Muscle of leg (tissue), 3 donors: ENCODE measurements at regions not wholly inside any gene's neighbourhood (a gene's known extent, or its start where the extent isn't known, plus 50 kb on each side); places are given as distances from the start of the nearest gene placed in this dataset.

Experiments
- DNase-seq: peaks from one replicate; pipeline ENCODE4 v3.0.0; 2013
- H3K27ac ChIP-seq: one replicate; pipeline ENCODE4 v1.5.1; 2013; ENCODE audit warnings: mild to moderate bottlenecking, low read length, control low read depth
- H3K27me3 ChIP-seq: one replicate; pipeline ENCODE4 v1.6.1; 2013; ENCODE audit warnings: low read length; ENCODE audit not compliant: control insufficient read depth, insufficient read depth
- H3K36me3 ChIP-seq: one replicate; pipeline ENCODE4 v1.6.1; 2013; ENCODE audit warnings: low read length; ENCODE audit not compliant: control insufficient read depth, insufficient read depth
- H3K4me1 ChIP-seq: one replicate; pipeline ENCODE4 v1.6.1; 2013; ENCODE audit warnings: low read length; ENCODE audit not compliant: control insufficient read depth, insufficient read depth
- H3K4me3 ChIP-seq: one replicate; pipeline ENCODE4 v1.5.1; 2013; ENCODE audit warnings: low read length, control low read depth
- H3K9me3 ChIP-seq: replicated peaks from 2 replicates; pipeline ENCODE4 v1.6.1; 2013; ENCODE audit warnings: low read depth, low read length; ENCODE audit not compliant: control insufficient read depth
- WGBS: methylation state at CpG from one replicate; pipeline ENCODE4 v1.1.5; 2013; ENCODE audit warnings: missing lambda C conversion rate; ENCODE audit not compliant: insufficient coverage; 5-methylcytosine and 5-hydroxymethylcytosine counted together

GRCh38 chr1:218219460-218219859 is 65.6 kb upstream of the RRP15 start:
- Histone ChIP-seq H3K27ac (no peak overlapping the region), H3K27me3 (peaks cover 3% of the 10 kb centered on the region), H3K4me3 (no peak overlapping the region), H3K36me3 (no peaks in the 10 kb centered on the region), H3K4me1 (no peaks in the 10 kb centered on the region), H3K9me3 (no peaks in the 10 kb centered on the region)
- WGBS, result 20% methylated on average over 1 of the region's 2 CpGs
- DNase-seq, result no peak

- Histone ChIP-seq H3K27ac (no peak overlapping the region), H3K27me3 (no peaks in the 10 kb centered on the region), H3K36me3 (no peaks in the 10 kb centered on the region), H3K4me3 (no peak overlapping the region), H3K9me3 (no peaks in the 10 kb centered on the region), H3K4me1 (no peaks in the 10 kb centered on the region)
- no peak for DNase-seq
- no CpG with 5 or more reads among the region's 1 CpG for WGBS
These were observed 61.0 kb upstream of the RRP15 start for GRCh38 chr1:218224101-218224500.

- H3K4me3 ChIP-seq, result no peak overlapping the region
- H3K4me1 ChIP-seq, result no peaks in the 10 kb centered on the region
- 90% methylated on average over 2 of the region's 5 CpGs for WGBS
- H3K27me3 ChIP-seq, result no peaks in the 10 kb centered on the region
- no peaks in the 10 kb centered on the region for H3K9me3 ChIP-seq
- H3K27ac ChIP-seq, result no peak overlapping the region
- no peak for DNase-seq
- H3K36me3 ChIP-seq, result no peaks in the 10 kb centered on the region
These were observed 59.1 kb upstream of the RRP15 start for GRCh38 chr1:218226005-218226404.
